ENCODE measurements at regions not wholly inside any gene's neighbourhood (a gene's known extent, or its start where the extent isn't known, plus 50 kb on each side); places are given as distances from the start of the nearest gene placed in this dataset.

- Histone ChIP-seq H3K9me3 (no peaks in the 10 kb centered on the region), H3K36me3 (no peaks in the 10 kb centered on the region), H3K4me1 (peaks cover 0 to 12% (median 0%) of the 10 kb centered on the region in 3 donors), H3K27me3 (peaks cover 0 to 24% (median 0%) of the 10 kb centered on the region in 4 donors), H3K27ac (no peak overlapping the region), H3K4me3 (no peak overlapping the region)
- intact Hi-C loops (cut with DNase I), result loop anchor here (10.0 kb wide), 1 partner anchor 295 kb away; no protein-coding TSS in a partner anchor
- TF ChIP-seq POLR2A (IDR thresholded peaks at IDR 0.05) (no peak), CTCF (IDR thresholded peaks at IDR 0.05) (peak; percentile 19 to 74 (median 54))
- no peak for DNase-seq
- 0 to 4% methylated on average over 3 of the region's 3 CpGs for WGBS, 2 donors
These were observed 271.3 kb downstream of the KCNS3 start for GRCh38 chr2:18149660-18150246.

GRCh38 chr2:18136881-18137475 is 258.5 kb downstream of the KCNS3 start:
- H3K4me3 ChIP-seq, result no peak overlapping the region
- intact Hi-C loops (cut with DNase I), result no loop called here
- peaks cover 0 to 5% (median 0%) of the 10 kb centered on the region in 4 donors for H3K27me3 ChIP-seq
- H3K4me1 ChIP-seq, result peaks cover 0 to 11% (median 0%) of the 10 kb centered on the region in 3 donors
- no peak for TF ChIP-seq CTCF (IDR thresholded peaks at IDR 0.05)
- TF ChIP-seq POLR2A (IDR thresholded peaks at IDR 0.05), result no peak
- H3K9me3 ChIP-seq, result peaks cover 0 to 5% (median 0%) of the 10 kb centered on the region in 3 donors
- no peak overlapping the region for H3K27ac ChIP-seq
- H3K36me3 ChIP-seq, result no peaks in the 10 kb centered on the region
- no peak for DNase-seq
- 7 to 15% methylated on average over 6 of the region's 6 CpGs for WGBS, 2 donors

GRCh38 chr2:18133310-18133709 is 254.8 kb downstream of the KCNS3 start:
- Histone ChIP-seq H3K27ac (no peak overlapping the region), H3K4me3 (no peak overlapping the region), H3K9me3 (no peaks in the 10 kb centered on the region), H3K36me3 (no peaks in the 10 kb centered on the region), H3K27me3 (peaks cover 0 to 11% (median 0%) of the 10 kb centered on the region in 4 donors), H3K4me1 (peaks cover 0 to 11% (median 0%) of the 10 kb centered on the region in 3 donors)
- no peak for TF ChIP-seq CTCF (IDR thresholded peaks at IDR 0.05)
- no peak for TF ChIP-seq POLR2A (IDR thresholded peaks at IDR 0.05)
- DNase-seq, result no peak
- intact Hi-C loops (cut with DNase I), result no loop called here

- Histone ChIP-seq H3K9me3 (no peaks in the 10 kb centered on the region), H3K27ac (no peak overlapping the region), H3K4me3 (no peak overlapping the region), H3K27me3 (peaks cover 0 to 11% (median 0%) of the 10 kb centered on the region in 4 donors), H3K4me1 (peaks cover 0 to 11% (median 0%) of the 10 kb centered on the region in 3 donors), H3K36me3 (no peaks in the 10 kb centered on the region)
- intact Hi-C loops (cut with DNase I), result no loop called here
- DNase-seq, result no peak
- TF ChIP-seq POLR2A (IDR thresholded peaks at IDR 0.05), result no peak
- TF ChIP-seq CTCF (IDR thresholded peaks at IDR 0.05), result no peak
- WGBS, 2 donors, result 62 to 73% methylated on average over 3 of the region's 3 CpGs
These were observed 254.2 kb downstream of the KCNS3 start for GRCh38 chr2:18132697-18133096.

GRCh38 chr2:18131761-18132160 is 253.3 kb downstream of the KCNS3 start:
- intact Hi-C loops (cut with DNase I), result no loop called here
- TF ChIP-seq CTCF (IDR thresholded peaks at IDR 0.05) (no peak), POLR2A (IDR thresholded peaks at IDR 0.05) (no peak)
- H3K27me3 ChIP-seq, result peaks cover 0 to 11% (median 0%) of the 10 kb centered on the region in 4 donors

More at GRCh38 chr2:18131761-18132160, 253.3 kb downstream of the KCNS3 start:
- WGBS, 2 donors, result 55 to 71% methylated on average over 1 of the region's 1 CpG
- Histone ChIP-seq H3K9me3 (no peaks in the 10 kb centered on the region), H3K27ac (no peak overlapping the region), H3K4me1 (peaks cover 0 to 2% (median 0%) of the 10 kb centered on the region in 3 donors), H3K4me3 (no peak overlapping the region), H3K36me3 (no peaks in the 10 kb centered on the region)
- no peak for DNase-seq

Measured in esophagus squamous epithelium (tissue), 5 donors.